GM18517 (cell line): ENCODE measurements at regions not wholly inside any gene's neighbourhood (a gene's known extent, or its start where the extent isn't known, plus 50 kb on each side); places are given as distances from the start of the nearest gene placed in this dataset.

ENCODE experiments used
- ATAC-seq: cut with Tn5 transposase; IDR thresholded peaks from one replicate; pipeline ENCODE4 v1.9.1; 2021; ENCODE audit warnings: mild to moderate bottlenecking, moderate library complexity; ENCODE audit not compliant: unreplicated experiment

DNA sequence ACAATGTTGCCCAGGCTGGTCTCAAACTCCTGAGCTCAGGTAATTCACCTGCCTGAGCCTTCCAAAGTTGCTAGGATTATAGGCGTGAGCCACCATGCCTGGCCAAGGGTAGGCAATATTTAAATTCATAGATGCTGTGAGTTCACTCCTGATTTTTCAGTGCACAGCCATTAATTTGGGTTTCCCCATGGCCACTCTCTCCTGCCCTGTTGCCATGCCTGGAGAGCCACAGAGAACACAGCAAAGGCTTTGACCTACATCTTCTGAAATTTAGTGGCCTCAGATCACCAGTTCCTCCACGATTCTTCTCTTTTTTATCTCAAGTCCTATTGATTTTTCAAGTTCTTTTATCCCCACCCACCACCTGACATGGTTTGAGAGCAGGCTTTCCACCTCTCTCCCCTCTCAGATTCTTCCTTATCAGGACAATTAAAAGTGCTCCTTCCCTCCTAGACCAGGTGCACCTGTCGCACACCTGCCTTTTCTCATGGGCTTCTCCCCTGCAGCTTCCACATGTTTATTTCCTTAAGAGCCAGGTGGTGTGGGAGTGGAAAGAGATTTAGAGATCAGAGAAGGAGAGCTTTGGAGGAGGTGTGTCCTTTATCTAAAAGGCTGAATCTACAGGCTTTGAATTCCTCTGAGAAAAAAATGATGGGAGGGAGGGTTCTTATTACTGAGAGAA is 123.8 kb downstream of the ADRA2A start:
- no peak for ATAC-seq

DNA sequence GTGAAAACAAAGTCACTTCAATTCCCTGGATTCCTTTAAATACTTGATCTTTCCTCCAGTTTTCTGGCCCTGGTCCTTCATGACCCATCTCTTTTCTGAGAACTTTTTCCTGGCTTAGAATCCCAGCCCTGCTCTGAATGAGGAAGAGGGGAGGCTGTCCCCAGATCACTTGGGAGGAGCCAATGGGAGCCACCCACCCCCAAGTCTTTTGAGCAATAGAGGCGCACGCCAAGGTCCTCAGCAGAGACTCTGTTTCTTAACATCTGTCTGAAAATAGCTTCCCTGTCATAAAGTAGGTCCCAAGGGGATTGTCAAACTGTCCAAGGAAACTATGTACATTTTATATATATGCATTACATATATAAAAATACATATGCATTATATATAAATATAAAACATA is 126.8 kb downstream of the ADRA2A start:
- ATAC-seq, result no peak

DNA sequence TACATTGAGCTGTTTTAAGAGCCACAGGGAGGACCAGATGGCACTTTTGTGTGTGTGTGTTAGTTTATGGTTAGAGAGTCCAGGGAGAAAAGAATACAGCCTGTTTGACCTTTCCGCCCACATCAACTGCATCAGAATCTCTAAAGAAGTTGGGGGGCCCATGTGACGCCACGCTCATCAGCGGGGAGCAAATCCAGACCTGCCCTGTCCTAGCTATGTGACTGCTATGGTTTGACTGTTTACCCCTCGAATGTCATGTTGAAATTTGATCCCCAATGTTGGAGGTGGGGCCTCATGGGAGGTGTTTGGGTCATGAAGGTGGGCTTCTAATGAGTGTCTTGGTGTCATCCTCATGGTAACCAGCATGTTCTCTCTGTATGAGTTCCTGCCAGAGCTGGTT is 128.0 kb downstream of the ADRA2A start:
- no peak for ATAC-seq

DNA sequence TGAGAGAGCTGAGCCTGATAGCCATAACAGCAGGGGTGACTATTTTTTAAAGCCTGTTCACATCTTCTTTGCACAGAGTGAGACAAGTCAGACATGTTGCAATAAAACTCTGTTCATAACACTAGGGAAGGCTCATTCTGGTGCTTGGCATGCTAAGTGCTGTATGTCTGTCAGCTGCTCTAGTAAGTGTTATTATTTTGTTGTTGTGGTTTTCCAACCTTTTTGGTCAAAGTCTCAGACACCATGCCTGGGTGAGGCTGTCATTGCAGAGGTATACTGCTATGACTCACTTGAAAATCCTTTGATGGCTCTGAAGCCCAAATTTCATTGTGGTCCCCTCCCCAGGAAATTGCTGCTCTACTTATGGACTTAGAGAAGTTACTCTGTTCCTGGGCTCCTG is 129.7 kb downstream of the ADRA2A start:
- ATAC-seq, result no peak

DNA sequence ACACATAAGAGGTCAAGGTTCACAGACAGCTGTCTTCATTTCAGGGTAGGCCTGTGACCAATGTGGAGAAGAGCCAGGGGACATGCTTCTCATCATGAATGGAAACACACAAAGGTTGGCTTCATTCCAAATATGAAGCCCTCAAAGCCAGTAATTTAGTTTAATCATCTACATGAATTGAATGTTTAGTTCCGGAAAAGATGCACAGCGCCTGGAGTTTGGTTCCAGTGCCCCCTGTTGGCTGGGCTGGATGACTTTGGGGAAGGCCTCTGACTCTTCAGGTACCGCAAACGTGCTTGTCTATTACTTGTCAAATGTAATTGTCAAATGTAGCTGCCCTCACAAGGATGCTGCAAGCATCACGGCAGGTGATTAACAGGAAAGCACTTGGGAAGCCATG is 130.7 kb downstream of the ADRA2A start:
- no peak for ATAC-seq

DNA sequence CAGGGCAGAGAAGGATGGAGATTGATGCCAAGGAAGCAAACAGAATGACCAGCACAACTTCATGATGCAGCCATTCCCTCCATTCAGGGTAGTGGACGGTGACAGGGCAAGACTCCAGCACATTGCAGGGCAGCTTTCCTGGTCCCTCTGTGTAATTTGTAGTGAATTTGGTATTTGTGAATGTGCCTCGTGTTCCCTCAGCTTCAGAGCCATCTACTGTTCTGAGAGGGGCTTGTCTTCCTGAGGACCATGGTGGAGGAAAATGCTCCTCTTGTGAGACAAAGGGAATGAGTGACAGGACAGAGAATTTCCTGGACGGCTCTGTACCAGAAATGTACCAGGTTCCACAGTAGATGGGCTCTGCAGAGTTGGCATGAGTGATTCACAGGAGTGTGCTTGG is 132.1 kb downstream of the ADRA2A start:
- no peak for ATAC-seq

DNA sequence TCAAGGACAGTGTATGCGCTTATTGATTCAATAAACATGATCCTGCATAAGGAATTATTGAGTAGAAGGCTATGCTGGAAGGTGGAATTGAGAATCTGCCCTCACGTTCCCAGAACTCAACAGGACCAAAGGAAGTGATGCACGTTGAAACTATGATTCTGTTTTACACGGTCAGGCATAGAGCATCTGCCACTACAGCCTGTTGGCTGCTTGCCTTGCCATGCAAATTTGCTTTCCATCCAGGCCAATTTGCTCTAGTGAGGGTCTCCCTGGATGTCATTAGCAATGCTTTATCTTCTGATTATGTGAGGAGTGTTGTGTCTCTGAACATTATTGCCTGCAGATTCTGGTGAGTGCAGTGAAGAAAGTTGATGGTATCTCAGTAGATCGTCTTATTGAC is 132.9 kb downstream of the ADRA2A start:
- no peak for ATAC-seq

DNA sequence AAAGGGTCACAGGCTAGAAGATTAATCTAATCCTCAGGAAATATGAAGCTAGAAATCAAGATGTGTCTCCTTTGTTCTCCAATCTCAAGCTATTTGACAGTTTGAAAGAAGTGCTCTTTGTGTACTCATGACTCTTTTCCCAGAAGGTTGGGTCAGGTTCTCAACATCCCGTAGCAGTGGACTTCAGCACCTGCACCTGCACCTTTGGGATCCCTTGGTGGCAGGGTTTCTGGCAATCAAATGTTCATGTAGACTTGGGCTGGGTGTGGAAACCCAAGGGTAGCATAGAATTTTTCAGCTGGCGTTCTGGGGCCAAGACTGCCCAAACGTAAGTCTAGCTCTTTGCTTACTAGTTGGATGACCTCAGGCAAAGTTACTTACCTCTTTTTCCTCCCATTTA is 134.4 kb downstream of the ADRA2A start:
- no peak for ATAC-seq

DNA sequence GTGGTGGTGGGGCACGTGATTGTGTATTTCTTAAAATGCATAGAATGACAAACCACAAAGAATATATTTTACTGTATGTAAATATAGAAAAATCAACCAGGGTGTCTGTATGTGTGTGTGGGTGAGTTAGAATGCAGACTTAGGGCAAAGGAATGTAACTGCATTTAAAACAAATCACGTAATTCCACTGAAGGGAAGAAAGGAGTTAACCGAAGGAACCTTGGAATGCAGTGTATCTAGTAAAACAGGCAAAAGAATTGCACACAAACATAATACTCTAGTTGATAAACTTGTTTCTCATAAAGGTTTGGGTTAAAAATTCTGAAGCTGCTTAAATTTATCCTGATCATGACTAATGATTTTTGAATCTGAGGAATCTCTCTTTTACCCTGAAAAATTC is 134.9 kb downstream of the ADRA2A start:
- no peak for ATAC-seq

DNA sequence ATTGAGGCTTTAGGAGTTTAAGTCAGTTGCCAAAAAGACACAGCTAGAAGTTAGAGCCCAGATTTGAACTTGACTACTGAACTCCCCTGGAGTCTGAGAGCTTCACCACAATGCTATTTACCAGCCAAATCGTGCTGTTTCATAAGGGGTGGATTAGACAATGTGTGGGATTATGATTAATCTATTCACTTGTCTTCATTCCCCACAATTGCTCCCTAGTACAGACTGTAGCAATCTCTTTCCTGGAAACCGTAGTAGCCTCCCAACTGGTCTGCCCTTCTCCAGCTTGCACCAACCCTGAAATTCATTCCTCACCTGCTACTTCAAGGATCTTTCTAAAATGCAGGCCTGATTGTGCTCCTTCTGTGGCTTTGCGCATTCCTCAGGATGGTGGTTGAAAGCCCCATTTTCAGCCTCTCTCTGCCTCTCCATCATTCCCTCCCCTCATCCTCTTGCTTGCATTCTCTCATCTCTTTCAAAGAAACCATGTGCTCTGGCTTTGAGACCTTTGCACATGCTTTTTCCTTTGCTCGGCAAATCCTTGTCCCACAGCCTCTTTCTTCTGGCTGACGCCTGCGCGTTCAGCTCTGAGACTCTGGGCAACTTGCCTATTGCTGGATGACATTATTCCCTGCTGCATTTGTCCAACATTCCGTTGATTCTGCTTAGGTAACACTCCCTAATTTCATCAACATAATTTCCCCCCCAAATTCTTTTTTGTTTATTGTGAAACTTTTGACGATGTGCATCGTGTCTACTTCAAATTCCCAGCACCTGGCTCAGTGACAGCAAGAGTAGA is 145.1 kb downstream of the ADRA2A start:
- ATAC-seq, result no peak

DNA sequence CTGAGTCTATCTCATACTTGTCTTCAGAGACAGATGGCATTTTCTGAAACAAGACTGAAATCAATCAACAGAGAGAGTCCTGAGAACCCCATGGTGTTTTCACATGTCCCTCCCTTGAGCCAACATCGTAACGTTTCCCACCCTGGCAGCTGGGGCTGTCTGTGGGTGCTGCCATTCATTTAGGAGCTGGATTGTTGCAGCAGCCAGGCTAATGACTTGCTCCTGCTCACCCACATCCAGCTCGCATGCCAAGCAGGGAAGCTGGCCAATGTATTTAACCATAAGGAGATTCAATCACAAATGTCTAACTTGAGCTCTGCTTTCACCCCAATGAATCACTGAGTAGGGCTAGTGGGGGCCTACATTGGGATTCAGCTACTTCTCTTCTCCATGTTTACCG is 146.1 kb downstream of the ADRA2A start:
- no peak for ATAC-seq

DNA sequence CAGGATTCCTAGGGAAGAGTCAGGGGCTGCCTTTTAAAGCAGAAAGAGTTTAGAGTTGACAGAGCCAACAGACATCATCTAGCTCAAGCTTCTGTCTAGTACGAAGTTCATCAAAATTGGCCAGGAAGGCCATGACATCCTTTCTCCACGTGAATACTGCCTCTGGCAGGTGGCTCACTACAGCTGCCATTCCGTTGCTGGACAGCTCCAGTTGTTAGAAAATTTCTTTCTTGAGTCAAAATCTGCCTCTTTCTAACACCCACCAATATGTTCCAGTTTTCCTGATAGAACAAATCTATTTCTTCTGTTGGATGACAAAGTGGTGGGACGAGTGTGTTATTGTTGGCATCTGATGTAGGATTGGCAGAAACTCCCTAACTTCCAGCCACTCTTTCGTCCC is 154.9 kb downstream of the ADRA2A start:
- ATAC-seq, result no peak

DNA sequence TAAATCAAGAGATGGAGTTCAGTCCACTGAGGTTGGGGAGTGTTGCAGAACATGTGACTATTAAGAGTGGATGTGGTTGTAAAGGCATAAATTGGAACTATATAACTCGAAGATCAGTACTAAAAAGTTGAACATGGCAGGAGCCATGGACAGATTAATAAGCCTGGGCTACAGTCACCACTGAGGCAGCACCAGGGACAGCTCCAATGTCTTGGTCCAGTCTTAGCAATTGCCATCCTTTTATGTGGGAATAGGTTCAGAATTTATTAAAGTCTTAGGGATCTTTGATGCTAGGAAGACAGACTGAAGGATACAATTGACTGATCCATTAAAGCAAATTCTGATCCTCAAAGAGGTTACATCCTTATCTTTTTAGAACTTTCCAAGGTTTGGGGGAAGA is 156.6 kb downstream of the ADRA2A start:
- no peak for ATAC-seq

DNA sequence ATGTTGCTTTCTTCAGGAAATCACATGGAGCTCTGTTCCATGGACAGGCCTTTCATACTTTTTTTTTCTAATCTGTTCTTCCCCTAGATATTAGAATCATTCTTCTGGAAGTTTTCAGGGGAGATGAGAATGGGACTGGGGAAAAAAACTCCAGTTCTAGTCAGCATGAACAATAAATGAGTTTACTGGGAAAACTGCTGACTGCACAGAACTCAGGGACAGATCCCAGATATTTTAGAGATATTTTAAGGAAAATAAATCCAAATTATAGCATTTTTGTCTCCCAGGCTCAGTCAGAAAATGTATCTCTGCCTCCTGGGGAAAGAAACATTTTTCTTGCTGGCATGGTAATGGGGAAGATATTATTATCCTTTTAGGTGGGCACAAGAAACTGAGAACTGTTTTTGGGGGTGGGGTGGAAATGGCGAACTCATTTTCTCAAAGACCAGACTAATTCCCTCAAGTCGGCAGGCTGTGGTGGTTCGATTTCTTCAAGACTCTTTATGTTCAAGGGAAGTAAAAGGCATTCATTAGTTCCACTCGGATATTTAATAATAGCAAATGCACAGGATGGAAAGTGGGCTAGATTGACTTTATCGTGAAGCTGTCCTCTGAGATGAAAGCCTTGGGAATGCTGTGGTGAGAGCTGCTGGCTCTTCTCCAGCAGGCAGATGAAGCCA is 157.5 kb downstream of the ADRA2A start:
- ATAC-seq, result no peak

DNA sequence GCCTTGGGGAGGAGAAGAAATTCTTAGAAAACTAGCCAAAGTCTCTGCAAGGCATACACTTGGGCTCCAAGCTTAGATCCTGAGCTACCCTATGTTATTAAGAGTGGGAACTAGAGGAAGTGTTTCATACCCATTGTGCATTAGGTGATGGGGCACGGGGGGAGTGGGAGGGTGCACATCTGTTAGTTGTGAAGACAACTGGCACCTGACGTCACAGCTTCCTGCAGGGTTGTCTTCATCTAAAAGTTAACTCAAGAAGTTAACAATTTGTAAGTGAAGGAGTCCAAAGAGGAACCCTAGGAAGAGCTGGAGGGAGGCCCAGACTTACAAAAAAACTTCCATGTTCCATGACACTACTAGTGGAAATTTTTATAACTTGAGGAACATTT is 158.1 kb downstream of the ADRA2A start:
- no peak for ATAC-seq

DNA sequence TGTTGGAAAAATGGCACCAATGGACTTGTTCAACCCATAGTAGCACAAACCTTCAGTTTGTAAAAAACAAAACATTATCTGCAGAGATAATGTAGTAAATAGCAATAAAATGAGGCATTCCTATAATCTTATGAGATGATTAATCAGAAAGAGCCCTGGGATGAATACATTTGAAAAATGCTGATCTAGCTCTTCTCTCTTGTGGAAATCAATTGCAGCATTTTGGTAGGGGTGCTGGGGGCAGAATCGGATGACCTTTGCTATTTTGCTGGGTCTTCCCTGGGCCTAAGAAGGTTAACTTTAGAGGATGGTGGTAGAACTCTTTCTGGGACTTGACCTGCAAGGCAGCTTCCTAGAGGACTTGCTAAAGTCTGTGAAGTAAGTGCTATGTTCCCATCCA is 163.5 kb downstream of the ADRA2A start:
- ATAC-seq, result no peak

DNA sequence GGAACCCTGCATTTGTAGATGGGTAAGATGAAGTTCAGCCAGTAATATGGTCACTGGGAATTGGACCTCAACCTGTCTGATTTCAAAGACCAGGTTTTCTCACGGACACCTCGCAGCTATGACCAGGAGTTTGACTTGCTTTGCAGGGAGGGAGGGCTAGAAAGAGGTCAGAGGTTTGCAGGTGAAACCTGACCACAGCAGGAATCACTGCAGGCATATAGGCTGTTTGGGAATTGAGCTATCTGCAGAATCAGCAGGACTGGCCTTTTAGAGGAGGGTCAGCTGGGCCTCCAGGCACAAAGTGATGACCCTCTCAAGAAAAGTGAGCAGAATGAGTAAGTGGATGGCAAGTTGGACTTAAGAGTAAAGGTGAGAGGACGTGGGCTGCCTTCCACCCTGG is 166.3 kb downstream of the ADRA2A start:
- ATAC-seq, result no peak

DNA sequence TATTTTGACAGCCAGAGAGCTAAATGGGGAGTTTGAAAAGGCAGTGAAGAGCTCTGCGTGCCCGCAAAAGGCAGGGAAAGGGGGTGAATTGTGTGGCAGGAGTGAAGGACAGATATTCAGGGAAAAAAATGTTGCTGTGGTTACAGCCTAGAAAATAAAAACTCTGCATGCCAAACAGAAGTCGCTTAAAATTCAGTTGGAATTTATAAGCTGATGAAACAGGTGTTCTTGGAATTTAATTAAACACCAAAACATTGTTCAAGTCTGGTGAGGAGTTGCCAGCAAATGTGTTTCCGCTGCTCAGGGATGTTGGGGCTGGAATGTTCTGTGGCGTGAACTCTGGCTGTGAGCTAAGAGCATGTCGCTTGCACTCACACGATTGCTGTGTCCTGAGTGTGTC is 169.3 kb downstream of the ADRA2A start:
- ATAC-seq, result no peak

DNA sequence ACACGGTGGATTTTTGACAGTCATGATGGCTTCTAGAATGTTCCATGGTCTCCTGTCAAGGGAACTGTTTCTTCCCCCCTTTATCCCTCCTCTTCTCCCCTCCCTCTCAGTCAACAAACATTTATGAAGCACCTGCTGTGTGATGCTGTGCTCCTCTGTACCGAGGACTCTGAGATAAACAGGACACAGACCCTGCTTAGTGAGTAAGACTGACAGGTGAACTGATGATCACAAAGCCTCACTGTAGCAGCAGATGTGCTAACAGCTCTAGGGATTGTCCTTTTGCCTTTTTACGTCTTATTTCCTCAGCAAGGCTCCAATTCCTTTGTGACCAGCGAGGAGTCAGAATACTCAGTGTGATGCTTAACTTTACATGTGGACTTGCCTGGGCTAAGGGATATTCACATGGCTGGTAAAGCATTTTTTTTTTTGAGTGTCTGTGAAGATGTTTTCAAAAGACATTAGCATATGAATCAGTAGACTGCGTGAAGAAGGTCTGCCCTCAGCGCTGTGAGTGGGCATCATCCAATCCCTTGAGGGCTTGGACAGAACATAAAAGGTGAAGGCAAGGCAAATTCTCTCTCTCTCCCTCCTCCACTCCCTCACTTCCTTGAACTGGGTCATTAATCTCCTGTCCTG is 170.1 kb downstream of the ADRA2A start:
- ATAC-seq, result no peak

DNA sequence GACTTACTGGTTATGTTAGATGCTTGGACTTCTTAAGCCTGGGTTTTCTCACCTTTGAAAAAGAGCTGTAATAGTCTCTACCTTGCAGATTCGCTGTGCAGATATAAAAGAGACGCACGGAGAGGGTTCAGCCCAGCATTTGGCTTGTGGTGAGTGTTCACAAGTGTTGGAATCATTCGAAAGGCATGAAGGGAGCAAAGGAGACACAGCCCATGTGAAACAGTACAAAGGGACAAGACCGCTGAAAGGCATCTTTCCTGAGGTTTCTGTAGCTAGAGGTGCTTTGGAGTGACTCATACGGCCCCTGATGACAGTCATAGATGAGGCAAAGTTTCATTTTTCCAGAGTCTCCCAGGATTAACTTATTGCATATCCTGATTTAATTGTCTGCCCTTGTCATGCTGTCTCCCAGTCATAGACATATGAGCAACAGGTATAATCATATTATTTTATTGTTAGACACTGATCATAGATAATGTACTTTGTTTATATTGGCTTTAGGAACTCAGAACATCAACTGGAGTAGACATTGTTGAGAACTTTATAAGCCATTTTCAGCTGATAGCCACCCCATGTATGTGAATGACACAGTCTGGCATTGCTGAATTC is 171.1 kb downstream of the ADRA2A start:
- ATAC-seq, result no peak

DNA sequence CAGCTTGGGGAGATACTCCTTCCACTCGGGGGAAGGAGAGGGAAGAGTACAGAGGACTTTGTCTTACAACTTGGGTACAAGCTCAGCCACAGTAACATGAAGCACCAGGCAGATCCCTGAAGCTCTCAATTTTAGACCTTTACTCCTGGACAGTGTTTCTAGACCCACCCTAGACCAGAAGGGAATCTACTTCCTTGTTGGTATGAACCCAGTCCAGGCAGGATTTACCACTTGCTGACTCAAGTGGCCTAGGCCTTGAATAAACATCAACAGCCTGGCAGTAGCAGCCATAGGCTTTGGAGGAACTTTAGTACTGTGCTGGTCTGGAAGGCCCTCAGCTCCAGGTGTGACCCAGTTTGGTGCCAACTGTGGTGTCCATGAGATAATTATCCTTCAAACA is 173.1 kb downstream of the ADRA2A start:
- no peak for ATAC-seq
